GM13977 (cell line): ENCODE measurements at regions not wholly inside any gene's neighbourhood (a gene's known extent, or its start where the extent isn't known, plus 50 kb on each side); places are given as distances from the start of the nearest gene placed in this dataset.

Source experiments
- DNase-seq: peaks from one replicate; pipeline ENCODE4 v3.0.0; 2012; ENCODE audit warnings: low spot score
- CTCF ChIP-seq: IDR thresholded peaks from 2 replicates; pipeline ENCODE4 v1.5.1; 2012; ENCODE audit warnings: mild to moderate bottlenecking, control low read depth; ENCODE audit not compliant: insufficient read depth; ENCODE audit errors: extremely low read depth, missing control alignments
- in situ Hi-C: fragments of 300-500 bp; cut with MboI; formaldehyde crosslinking; loops from one replicate; pipeline ENCODE4 v1.12.0; 2022; ENCODE audit warnings: low sequenced_read_pairs, low pct_unique_long_range_greater_than_20kb, mixed read lengths, inconsistent platforms; ENCODE audit not compliant: unreplicated experiment

GRCh38 chr3:83048556-83048955, 1287.1 kb upstream of the GBE1 start:
- in situ Hi-C loops, result no loop called here
- no peak for TF ChIP-seq CTCF

GRCh38 chr3:83039422-83039821, 1278.0 kb upstream of the GBE1 start:
- no peak for DNase-seq
- in situ Hi-C loops, result no loop called here
- TF ChIP-seq CTCF, result no peak

More at GRCh38 chr3:83048556-83048955, 1287.1 kb upstream of the GBE1 start:
- no peak for DNase-seq

- in situ Hi-C loops, result no loop called here
- TF ChIP-seq CTCF, result no peak
- DNase-seq, result no peak
Measured at GRCh38 chr3:83035704-83036010, 1274.2 kb upstream of the GBE1 start.

- DNase-seq, result no peak
- in situ Hi-C loops, result no loop called here
- no peak for TF ChIP-seq CTCF
Measured at GRCh38 chr3:83034806-83035703, 1273.6 kb upstream of the GBE1 start.

- DNase-seq, result no peak
- in situ Hi-C loops, result no loop called here
Measured at GRCh38 chr3:83033133-83033532, 1271.7 kb upstream of the GBE1 start.

GRCh38 chr3:83023086-83023485, 1261.6 kb upstream of the GBE1 start:
- no peak for TF ChIP-seq CTCF
- in situ Hi-C loops, result no loop called here

More at GRCh38 chr3:83033133-83033532, 1271.7 kb upstream of the GBE1 start:
- TF ChIP-seq CTCF, result no peak

GRCh38 chr3:83011481-83011880, 1250.0 kb upstream of the GBE1 start:
- in situ Hi-C loops, result no loop called here
- TF ChIP-seq CTCF, result no peak
- no peak for DNase-seq

More at GRCh38 chr3:83023086-83023485, 1261.6 kb upstream of the GBE1 start:
- no peak for DNase-seq
